GM12873 (cell line): ENCODE measurements at regions not wholly inside any gene's neighbourhood (a gene's known extent, or its start where the extent isn't known, plus 50 kb on each side); places are given as distances from the start of the nearest gene placed in this dataset.

Experiments
- TF ChIP-seq, protein P1 (sequence below): IDR thresholded peaks from 2 replicates; pipeline ENCODE4 v1.5.1; 2012; ENCODE audit warnings: low read depth, mild to moderate bottlenecking, moderate library complexity, low read length, control low read depth; ENCODE audit not compliant: insufficient read depth; ENCODE audit errors: missing control alignments

DNA sequence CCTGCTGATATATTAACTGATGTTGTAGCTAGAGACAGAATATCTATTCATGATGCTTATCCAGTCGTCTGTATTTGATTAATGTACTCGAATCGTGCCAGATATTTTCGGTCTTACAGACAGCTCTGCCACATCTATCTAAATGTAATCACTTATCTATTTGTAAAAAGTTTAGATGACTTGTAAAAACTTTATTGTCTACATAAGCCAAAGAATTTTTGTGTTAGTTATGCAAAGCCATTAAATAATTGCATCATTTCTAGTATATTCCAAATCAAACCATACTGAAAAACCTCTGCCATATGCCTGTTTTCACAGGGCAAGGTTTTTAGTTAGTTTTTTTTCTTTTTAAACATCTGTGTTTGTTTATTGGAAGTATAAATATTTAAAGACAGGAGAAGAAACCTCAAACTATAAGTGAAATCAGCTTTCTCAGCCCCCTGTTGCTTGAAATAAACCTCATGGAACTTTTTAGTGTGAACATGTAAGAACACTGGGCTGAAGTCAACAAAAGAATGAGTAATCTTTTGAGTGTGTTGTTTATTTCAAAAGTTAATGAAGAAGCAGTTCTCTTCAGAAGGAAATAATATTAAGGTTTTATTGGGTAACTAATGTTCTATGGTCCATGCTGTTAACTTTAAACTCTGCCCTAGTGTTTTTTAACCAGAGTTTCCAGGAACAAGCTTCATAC is 657.6 kb upstream of the SYT4 start:
- TF ChIP-seq, protein P1, sequence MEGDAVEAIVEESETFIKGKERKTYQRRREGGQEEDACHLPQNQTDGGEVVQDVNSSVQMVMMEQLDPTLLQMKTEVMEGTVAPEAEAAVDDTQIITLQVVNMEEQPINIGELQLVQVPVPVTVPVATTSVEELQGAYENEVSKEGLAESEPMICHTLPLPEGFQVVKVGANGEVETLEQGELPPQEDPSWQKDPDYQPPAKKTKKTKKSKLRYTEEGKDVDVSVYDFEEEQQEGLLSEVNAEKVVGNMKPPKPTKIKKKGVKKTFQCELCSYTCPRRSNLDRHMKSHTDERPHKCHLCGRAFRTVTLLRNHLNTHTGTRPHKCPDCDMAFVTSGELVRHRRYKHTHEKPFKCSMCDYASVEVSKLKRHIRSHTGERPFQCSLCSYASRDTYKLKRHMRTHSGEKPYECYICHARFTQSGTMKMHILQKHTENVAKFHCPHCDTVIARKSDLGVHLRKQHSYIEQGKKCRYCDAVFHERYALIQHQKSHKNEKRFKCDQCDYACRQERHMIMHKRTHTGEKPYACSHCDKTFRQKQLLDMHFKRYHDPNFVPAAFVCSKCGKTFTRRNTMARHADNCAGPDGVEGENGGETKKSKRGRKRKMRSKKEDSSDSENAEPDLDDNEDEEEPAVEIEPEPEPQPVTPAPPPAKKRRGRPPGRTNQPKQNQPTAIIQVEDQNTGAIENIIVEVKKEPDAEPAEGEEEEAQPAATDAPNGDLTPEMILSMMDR, result no peak

DNA sequence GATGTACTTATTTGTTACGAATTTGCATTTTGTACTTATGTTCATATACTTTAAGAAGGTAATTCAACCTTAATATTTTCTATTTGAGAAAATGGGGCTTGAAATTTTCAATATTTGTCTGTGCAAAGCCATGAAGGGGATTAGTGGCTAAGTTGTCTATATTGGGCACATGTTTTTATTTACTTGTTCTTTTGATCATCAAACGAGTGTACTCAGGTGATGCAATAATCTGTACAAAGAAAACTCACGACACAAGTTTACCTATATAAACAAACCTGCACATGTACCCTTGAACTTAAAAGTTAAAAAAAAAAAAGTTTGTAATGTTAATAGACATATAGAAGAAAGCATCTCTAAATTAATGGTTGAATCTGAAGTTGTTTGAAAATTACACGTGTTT is 658.9 kb upstream of the SYT4 start:
- TF ChIP-seq, protein P1, result no peak

DNA sequence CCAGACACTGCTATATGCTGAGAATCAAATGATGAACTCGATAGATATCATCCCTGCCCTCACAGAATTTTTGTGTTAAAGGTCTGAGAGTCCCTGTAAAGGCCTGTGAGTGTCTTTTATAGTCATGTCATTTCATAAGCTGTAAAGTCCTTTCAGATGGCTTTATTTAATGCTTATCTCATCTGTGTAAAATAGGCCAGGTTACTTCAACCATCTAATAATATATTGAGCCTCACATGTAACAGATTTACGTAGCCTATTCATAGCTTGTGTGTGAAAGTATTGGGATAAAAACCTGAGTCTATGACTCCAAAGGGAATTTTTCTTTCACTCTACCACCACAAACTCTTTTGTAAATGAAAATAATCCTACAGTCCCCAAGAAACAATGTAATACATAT is 672.0 kb upstream of the SYT4 start:
- TF ChIP-seq, protein P1, result no peak

DNA sequence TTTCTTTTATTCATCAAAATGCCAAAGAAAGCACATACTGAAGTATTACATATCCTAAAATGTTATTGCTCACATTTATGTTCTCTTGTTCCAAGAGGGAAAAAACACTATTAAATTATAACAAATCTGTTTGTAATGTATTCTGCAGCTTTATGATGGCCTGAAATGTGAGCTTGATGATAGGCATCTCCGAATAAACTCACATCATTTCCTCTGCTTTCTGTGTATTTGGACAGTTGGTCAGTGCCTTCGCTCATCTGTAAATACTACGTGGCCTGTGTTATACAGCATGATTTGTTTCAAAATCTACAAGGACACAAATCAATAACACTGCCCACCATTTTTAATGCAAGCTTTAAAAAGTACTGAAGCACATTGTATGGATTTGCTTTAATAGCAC is 672.8 kb upstream of the SYT4 start:
- TF ChIP-seq, protein P1, result no peak

DNA sequence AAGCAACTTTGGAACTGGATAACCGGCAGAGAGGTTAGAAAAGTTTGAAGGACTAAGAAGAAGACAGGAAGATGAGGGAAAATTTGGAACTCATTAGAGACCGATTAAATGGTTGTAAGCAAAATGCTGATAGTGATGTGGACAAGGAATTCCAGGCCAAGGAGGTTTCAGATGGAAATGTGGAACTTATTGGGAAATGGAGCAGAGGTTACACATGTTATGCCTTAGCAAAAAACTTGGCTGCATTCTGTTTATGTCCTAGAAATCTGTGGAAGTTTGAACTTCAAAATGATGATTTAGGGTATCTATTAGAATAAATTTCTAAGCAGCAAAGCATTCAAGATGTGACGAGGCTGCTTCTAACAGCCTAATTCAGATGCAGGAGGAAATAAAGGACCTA is 675.1 kb upstream of the SYT4 start:
- TF ChIP-seq, protein P1, result no peak

DNA sequence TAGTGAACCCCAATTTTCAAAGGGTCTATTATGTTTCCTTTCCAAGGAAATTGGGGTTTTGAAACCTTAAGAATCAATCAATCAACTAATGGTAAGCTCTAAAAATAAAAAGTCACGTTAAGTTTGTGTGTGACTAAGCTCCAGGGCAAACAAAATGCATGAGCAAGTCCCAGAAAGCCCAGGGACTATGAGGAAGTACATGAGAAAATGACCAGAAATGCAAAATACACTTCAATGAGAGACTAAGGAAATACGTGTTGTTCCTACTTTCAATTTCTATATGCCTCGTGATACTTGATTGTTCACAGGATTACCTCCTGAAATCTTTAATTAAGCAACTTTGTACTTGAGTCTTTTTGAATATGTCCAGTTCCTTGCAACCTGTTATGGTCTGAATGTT is 684.4 kb upstream of the SYT4 start:
- TF ChIP-seq, protein P1, result no peak

DNA sequence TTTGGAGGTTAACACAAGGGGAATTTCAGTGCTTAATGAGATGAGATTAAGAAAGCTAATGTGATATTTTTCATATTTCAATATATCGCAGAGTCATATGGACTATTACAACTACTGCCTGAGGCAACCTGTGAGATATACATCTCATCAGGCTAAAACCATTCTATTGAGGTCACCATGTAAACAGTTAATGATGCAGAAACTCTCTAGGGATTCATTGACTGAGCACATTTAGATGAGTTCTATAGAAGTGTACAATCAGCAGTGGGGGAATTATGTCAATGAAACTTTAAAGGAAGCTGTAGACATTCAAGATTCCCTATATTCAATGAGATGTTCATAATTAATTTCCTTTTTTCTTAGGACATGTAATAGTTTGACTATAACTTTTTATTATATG is 687.4 kb upstream of the SYT4 start:
- TF ChIP-seq, protein P1, result no peak
